COLO829 (cell line): ENCODE measurements at regions not wholly inside any gene's neighbourhood (a gene's known extent, or its start where the extent isn't known, plus 50 kb on each side); places are given as distances from the start of the nearest gene placed in this dataset.

Source experiments
- DNase-seq: peaks from one replicate; pipeline ENCODE4 v3.0.0; 2012; ENCODE audit warnings: low spot score

GRCh38 chr6:88236612-88237360, 70.6 kb upstream of the CNR1 start:
- no peak for DNase-seq

DNA sequence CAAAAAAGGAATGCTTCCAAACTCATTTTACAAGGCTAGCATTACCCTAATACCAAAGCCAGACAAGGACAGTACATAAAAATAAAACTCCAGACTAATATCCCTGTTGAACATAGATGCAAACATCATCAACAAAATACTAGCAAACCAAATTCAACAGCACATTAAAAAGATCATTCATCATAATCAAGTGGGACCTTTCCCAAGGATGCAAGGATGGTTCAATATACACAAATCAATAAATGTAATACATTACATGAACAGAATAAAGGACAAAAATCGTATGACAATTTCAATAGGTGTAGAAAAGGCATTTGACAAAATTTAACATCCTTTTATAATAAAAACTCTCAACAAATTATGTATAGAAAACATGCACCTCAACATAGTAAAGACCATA, 66.6 kb upstream of the CNR1 start:
- DNase-seq, result no peak

DNA sequence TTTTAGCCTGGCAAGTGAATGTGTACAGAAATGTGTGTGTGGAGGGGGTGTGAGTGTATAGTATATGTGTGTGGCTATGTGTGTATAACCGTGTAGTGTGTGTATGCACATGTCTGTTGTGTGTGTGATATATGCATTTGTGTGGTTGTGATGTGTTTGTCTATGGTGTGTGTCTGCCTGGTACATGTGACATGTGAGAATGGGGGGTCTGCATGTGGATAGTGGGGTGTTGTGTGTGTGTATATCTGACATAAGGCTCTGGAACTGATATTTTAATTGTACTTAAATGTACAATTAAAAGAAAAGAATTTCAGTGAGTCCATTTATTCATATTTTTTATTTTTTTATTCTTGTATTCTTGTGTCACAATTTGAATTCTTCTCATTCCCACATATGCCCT, 57.2 kb upstream of the CNR1 start:
- DNase-seq, result no peak

GRCh38 chr6:88220493-88220892, 54.3 kb upstream of the CNR1 start:
- DNase-seq, result no peak

DNA sequence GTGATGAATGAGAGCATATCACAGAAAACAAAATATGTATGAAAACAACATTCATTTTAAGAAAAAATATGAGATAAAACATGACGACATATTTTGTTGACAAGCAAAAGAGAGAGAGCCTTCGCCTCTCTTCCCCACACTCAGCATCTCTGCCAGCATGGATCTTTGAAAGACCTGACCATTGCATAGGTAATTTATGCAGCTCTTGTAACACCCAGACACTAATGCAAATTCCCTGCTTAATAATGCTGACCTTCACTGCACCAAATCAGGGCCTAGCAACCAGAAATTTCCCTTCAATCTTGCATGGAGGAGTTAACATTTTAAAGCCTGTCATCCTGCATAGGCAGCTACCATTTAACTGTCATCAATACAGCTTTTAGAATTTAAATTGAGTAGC, 50.0 kb upstream of the CNR1 start:
- DNase-seq, result no peak
